ENCODE measurements at regions not wholly inside any gene's neighbourhood (a gene's known extent, or its start where the extent isn't known, plus 50 kb on each side); places are given as distances from the start of the nearest gene placed in this dataset.
A peak's percentile ranks its signal among the peaks of the same experiment; 100 is the strongest.

DNA sequence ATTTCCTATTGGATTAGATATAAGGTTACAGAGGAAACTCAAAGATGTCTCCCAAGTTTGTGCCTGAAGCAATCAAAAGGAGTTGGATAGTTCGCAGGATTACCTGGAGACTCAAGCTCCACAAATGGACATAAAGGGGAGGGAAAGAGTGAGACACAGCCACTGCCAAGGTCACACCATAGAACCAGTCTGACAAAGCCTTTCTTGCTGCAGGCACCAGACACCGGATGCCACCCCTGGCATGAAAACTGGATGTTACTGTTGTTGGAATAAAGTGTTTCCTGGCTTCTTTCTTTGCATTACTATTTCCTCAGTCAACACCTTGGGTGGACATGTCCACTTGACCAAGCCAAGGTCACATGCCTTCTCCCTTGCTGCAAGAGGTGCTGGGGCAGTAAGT, 70.6 kb downstream of the SNRPE start (continued):
- TF ChIP-seq, protein P1, sequence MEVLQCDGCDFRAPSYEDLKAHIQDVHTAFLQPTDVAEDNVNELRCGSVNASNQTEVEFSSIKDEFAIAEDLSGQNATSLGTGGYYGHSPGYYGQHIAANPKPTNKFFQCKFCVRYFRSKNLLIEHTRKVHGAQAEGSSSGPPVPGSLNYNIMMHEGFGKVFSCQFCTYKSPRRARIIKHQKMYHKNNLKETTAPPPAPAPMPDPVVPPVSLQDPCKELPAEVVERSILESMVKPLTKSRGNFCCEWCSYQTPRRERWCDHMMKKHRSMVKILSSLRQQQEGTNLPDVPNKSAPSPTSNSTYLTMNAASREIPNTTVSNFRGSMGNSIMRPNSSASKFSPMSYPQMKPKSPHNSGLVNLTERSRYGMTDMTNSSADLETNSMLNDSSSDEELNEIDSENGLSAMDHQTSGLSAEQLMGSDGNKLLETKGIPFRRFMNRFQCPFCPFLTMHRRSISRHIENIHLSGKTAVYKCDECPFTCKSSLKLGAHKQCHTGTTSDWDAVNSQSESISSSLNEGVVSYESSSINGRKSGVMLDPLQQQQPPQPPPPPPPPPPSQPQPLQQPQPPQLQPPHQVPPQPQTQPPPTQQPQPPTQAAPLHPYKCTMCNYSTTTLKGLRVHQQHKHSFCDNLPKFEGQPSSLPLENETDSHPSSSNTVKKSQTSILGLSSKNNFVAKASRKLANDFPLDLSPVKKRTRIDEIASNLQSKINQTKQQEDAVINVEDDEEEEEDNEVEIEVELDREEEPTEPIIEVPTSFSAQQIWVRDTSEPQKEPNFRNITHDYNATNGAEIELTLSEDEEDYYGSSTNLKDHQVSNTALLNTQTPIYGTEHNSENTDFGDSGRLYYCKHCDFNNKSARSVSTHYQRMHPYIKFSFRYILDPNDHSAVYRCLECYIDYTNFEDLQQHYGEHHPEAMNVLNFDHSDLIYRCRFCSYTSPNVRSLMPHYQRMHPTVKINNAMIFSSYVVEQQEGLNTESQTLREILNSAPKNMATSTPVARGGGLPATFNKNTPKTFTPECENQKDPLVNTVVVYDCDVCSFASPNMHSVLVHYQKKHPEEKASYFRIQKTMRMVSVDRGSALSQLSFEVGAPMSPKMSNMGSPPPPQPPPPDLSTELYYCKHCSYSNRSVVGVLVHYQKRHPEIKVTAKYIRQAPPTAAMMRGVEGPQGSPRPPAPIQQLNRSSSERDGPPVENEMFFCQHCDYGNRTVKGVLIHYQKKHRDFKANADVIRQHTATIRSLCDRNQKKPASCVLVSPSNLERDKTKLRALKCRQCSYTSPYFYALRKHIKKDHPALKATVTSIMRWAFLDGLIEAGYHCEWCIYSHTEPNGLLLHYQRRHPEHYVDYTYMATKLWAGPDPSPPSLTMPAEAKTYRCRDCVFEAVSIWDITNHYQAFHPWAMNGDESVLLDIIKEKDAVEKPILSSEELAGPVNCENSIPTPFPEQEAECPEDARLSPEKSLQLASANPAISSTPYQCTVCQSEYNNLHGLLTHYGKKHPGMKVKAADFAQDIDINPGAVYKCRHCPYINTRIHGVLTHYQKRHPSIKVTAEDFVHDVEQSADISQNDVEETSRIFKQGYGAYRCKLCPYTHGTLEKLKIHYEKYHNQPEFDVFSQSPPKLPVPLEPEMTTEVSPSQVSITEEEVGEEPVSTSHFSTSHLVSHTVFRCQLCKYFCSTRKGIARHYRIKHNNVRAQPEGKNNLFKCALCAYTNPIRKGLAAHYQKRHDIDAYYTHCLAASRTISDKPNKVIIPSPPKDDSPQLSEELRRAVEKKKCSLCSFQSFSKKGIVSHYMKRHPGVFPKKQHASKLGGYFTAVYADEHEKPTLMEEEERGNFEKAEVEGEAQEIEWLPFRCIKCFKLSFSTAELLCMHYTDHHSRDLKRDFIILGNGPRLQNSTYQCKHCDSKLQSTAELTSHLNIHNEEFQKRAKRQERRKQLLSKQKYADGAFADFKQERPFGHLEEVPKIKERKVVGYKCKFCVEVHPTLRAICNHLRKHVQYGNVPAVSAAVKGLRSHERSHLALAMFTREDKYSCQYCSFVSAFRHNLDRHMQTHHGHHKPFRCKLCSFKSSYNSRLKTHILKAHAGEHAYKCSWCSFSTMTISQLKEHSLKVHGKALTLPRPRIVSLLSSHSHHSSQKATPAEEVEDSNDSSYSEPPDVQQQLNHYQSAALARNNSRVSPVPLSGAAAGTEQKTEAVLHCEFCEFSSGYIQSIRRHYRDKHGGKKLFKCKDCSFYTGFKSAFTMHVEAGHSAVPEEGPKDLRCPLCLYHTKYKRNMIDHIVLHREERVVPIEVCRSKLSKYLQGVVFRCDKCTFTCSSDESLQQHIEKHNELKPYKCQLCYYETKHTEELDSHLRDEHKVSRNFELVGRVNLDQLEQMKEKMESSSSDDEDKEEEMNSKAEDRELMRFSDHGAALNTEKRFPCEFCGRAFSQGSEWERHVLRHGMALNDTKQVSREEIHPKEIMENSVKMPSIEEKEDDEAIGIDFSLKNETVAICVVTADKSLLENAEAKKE (CRISPR knock-in tag; IDR thresholded peaks at IDR 0.05): no peak

DNA sequence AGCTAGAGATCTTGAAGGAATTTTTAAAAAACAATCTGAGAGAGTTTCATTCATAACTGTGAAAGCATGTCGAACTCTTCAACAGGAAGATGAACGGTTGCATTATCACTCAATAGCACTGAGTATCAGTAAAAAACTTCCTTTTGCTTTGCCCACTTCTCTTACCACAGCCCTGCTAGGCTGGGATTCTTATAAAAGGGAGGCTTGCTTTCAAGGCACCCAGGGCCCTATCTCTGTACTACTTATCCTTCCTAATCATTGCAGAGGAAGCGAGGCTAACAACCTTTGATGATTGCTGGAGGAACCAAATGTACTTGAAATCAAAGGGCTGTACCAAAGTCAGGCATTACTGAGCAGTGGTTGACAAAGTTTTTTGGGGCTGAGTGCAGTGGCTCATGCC, 71.2 kb downstream of the SNRPE start:
- no peaks in the 10 kb centered on the region for H3K79me2 ChIP-seq (replicated peaks; ENCODE audit: insufficient read depth)
- H3K4me2 ChIP-seq: no peak overlapping the region
- Mint-ChIP-seq H3K27me3 (ENCODE audit: insufficient read depth, low read depth, poor library complexity) (peaks cover 2% of the 10 kb centered on the region), H3K4me3 (no peak overlapping the region), H3K4me1 (no peaks in the 10 kb centered on the region), H3K36me3 (ENCODE audit: low read depth) (no peaks in the 10 kb centered on the region), H3K9me3 (no peaks in the 10 kb centered on the region), H3K27ac (no peak overlapping the region)
- no peaks in the 10 kb centered on the region for H4K20me1 ChIP-seq (replicated peaks; ENCODE audit: insufficient read depth)
- DNase-seq (ENCODE audit: low spot score): no peak
- no peak for ATAC-seq
- no peaks in the 10 kb centered on the region for H3F3A ChIP-seq (replicated peaks; ENCODE audit: low read depth)
- H3K36me3 ChIP-seq (ENCODE audit: insufficient read depth): no peaks in the 10 kb centered on the region
- H2AFZ ChIP-seq: 0 out of 2 replicates have a peak overlapping the region, but pooled peaks have one; percentile 38
- H3K27me3 ChIP-seq (ENCODE audit: insufficient read depth): no peaks in the 10 kb centered on the region
- no peak overlapping the region for H3K27ac ChIP-seq (ENCODE audit: low read depth)
- H3K9me2 ChIP-seq (ENCODE audit: insufficient read depth): no peaks in the 10 kb centered on the region
- no peaks in the 10 kb centered on the region for H3K4me1 ChIP-seq (ENCODE audit: insufficient read depth)
- no peak overlapping the region for H3K4me3 ChIP-seq
- no peak for TF ChIP-seq JUNB (IDR thresholded peaks at IDR 0.05; ENCODE audit: unreplicated experiment)
- TF ChIP-seq CTCF (conservative IDR thresholded peaks at IDR 0.05; ENCODE audit: low read depth in 2 of 2): no peak
- TF ChIP-seq CREB1 (CRISPR knock-in tag; IDR thresholded peaks at IDR 0.05; ENCODE audit: low read depth): no peak
- TF ChIP-seq ZNF114 (CRISPR knock-in tag; IDR thresholded peaks at IDR 0.05): no peak
- no peak for TF ChIP-seq POLR2AphosphoS5 (IDR thresholded peaks at IDR 0.05; ENCODE audit: low read depth)
- TF ChIP-seq EZH2phosphoT487 (IDR thresholded peaks at IDR 0.05; ENCODE audit: unreplicated experiment): no peak
- no peak for TF ChIP-seq NANOG (IDR thresholded peaks at IDR 0.05; ENCODE audit: borderline replicate concordance)
- TF ChIP-seq REST (IDR thresholded peaks at IDR 0.05; ENCODE audit: unreplicated experiment): no peak
- no peak for TF ChIP-seq STAT1 (IDR thresholded peaks at IDR 0.05; ENCODE audit: unreplicated experiment)
- no peak for TF ChIP-seq ETS1 (IDR thresholded peaks at IDR 0.05)
- no peak for TF ChIP-seq EZH2 (IDR thresholded peaks at IDR 0.05; ENCODE audit: low read depth, unreplicated experiment)
